MM.1S (cell line): ENCODE measurements at regions not wholly inside any gene's neighbourhood (a gene's known extent, or its start where the extent isn't known, plus 50 kb on each side); places are given as distances from the start of the nearest gene placed in this dataset.
A peak's percentile ranks its signal among the peaks of the same experiment; 100 is the strongest.

Source experiments
- DNase-seq: peaks from one replicate; pipeline ENCODE4 v3.0.0-alpha.2; 2015
- H2AFZ ChIP-seq: fragments of 300-600 bp; sonication (generic); 2 replicates; pipeline ENCODE4 v1.6.0; 2016; ENCODE audit warnings: antibody characterized with exemption, low read length
- H3F3A ChIP-seq: fragments of 300-600 bp; sonication (generic); 2 replicates; pipeline ENCODE4 v1.6.1; 2016; ENCODE audit warnings: mild to moderate bottlenecking, antibody characterized with exemption, low read length, moderate library complexity, mixed read lengths; ENCODE audit not compliant: insufficient read depth
- H3K27ac ChIP-seq: fragments of 300-600 bp; sonication (generic); 2 replicates; pipeline ENCODE4 v1.5.1; 2016; ENCODE audit warnings: mild to moderate bottlenecking, low read length
- H3K27me3 ChIP-seq: fragments of 300-600 bp; sonication (generic); replicated peaks from 2 replicates; pipeline ENCODE4 v1.6.0; 2016; ENCODE audit warnings: low read length; ENCODE audit not compliant: insufficient read depth
- H3K36me3 ChIP-seq: fragments of 300-600 bp; sonication (generic); replicated peaks from 2 replicates; pipeline ENCODE4 v1.6.1; 2016; ENCODE audit warnings: mild to moderate bottlenecking, low read length, mixed read lengths; ENCODE audit not compliant: insufficient read depth
- H3K4me1 ChIP-seq: fragments of 300-600 bp; sonication (generic); 2 replicates; pipeline ENCODE4 v1.6.1; 2016; ENCODE audit warnings: low read length, mixed read lengths
- H3K4me2 ChIP-seq: fragments of 300-600 bp; sonication (generic); 2 replicates; pipeline ENCODE4 v1.6.0; 2016; ENCODE audit warnings: low read depth, low read length
- H3K4me3 ChIP-seq: fragments of 300-600 bp; sonication (generic); 2 replicates; pipeline ENCODE4 v1.5.1; 2016; ENCODE audit warnings: low read length, mixed read lengths
- H3K79me2 ChIP-seq: fragments of 300-600 bp; sonication (generic); 2 replicates; pipeline ENCODE4 v1.6.1; 2016; ENCODE audit warnings: mixed run types, low read length, mixed read lengths
- H3K9ac ChIP-seq: fragments of 300-600 bp; sonication (generic); 2 replicates; pipeline ENCODE4 v1.6.1; 2016; ENCODE audit warnings: low read length, mixed read lengths
- H3K9me2 ChIP-seq: fragments of 300-600 bp; sonication (generic); replicated peaks from 2 replicates; pipeline ENCODE4 v1.6.1; 2016; ENCODE audit warnings: mild to moderate bottlenecking, low read length, mixed read lengths; ENCODE audit not compliant: insufficient read depth
- H3K9me3 ChIP-seq: fragments of 300-600 bp; sonication (generic); replicated peaks from 2 replicates; pipeline ENCODE4 v1.6.1; 2016; ENCODE audit warnings: mild to moderate bottlenecking, low read length, mixed read lengths; ENCODE audit not compliant: insufficient read depth
- H4K20me1 ChIP-seq: fragments of 300-600 bp; sonication (generic); 2 replicates; pipeline ENCODE4 v1.6.1; 2016; ENCODE audit warnings: mild to moderate bottlenecking, low read length, moderate library complexity, mixed read lengths; ENCODE audit not compliant: insufficient read depth
- EZH2 ChIP-seq: fragments of 300-600 bp; sonication (generic); optimal IDR thresholded peaks from 2 replicates; pipeline ENCODE3; 2017; ENCODE audit warnings: low read depth, mild to moderate bottlenecking, antibody characterized with exemption, low read length, mixed read lengths
- EZH2phosphoT487 ChIP-seq: fragments of 300-600 bp; sonication (generic); IDR thresholded peaks from 2 replicates; pipeline ENCODE4 v1.6.1; 2018; ENCODE audit warnings: antibody characterized with exemption, low read length
- TF ChIP-seq, protein P1 (sequence below): fragments of 300-600 bp; sonication (generic); IDR thresholded peaks from 2 replicates; pipeline ENCODE4 v1.5.1; 2016; ENCODE audit warnings: antibody characterized with exemption, low read length, mixed read lengths

- Histone ChIP-seq H3K27me3 (no peaks in the 10 kb centered on the region), H4K20me1 (no peaks in the 10 kb centered on the region), H3K9me3 (no peaks in the 10 kb centered on the region), H3F3A (no peaks in the 10 kb centered on the region), H3K4me1 (no peaks in the 10 kb centered on the region), H3K27ac (no peak overlapping the region), H3K36me3 (no peaks in the 10 kb centered on the region), H3K9ac (peak overlapping the region; percentile 12; the same call in 1 of the 2 replicates), H2AFZ (peak overlapping the region; percentile 49), H3K4me2 (peak overlapping the region; percentile 40), H3K79me2 (no peaks in the 10 kb centered on the region), H3K4me3 (peak overlapping the region; percentile 53), H3K9me2 (no peaks in the 10 kb centered on the region)
- peak; percentile 61 for DNase-seq
- no peak for TF ChIP-seq EZH2
- TF ChIP-seq, protein P1, sequence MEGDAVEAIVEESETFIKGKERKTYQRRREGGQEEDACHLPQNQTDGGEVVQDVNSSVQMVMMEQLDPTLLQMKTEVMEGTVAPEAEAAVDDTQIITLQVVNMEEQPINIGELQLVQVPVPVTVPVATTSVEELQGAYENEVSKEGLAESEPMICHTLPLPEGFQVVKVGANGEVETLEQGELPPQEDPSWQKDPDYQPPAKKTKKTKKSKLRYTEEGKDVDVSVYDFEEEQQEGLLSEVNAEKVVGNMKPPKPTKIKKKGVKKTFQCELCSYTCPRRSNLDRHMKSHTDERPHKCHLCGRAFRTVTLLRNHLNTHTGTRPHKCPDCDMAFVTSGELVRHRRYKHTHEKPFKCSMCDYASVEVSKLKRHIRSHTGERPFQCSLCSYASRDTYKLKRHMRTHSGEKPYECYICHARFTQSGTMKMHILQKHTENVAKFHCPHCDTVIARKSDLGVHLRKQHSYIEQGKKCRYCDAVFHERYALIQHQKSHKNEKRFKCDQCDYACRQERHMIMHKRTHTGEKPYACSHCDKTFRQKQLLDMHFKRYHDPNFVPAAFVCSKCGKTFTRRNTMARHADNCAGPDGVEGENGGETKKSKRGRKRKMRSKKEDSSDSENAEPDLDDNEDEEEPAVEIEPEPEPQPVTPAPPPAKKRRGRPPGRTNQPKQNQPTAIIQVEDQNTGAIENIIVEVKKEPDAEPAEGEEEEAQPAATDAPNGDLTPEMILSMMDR, result no peak
- TF ChIP-seq EZH2phosphoT487, result no peak
Observed at GRCh38 chr21:17139696-17140095, 373.1 kb upstream of the CXADR start.

DNA sequence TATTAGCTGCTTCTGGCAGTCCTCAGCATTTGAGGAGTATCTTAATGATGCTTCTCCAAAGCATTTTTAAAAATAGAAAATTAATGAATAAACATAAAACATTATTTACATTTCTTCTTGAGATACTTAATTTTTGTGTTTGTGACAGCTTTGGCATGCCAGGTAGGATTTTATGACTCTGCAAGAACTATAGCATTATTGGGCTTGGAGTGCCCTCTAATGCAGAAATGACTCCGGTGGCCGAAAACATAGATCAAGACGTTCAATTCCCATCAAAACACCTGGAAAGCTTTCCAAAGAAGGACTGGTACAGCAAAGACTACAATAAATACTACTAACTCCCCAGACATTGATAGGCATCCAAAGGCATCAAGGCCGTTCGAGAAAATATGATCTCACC lies 366.4 kb upstream of the CXADR start:
- H3K9ac ChIP-seq, result no peak overlapping the region
- no peak overlapping the region for H2AFZ ChIP-seq
- H4K20me1 ChIP-seq, result no peaks in the 10 kb centered on the region
- no peaks in the 10 kb centered on the region for H3K79me2 ChIP-seq
- no peak for TF ChIP-seq EZH2phosphoT487
- TF ChIP-seq, protein P1, result no peak
- TF ChIP-seq EZH2, result no peak
- H3K27ac ChIP-seq, result no peak overlapping the region
- H3K27me3 ChIP-seq, result no peaks in the 10 kb centered on the region
- no peaks in the 10 kb centered on the region for H3K9me3 ChIP-seq
- H3K4me2 ChIP-seq, result no peak overlapping the region
- H3K9me2 ChIP-seq, result no peaks in the 10 kb centered on the region
- no peaks in the 10 kb centered on the region for H3K36me3 ChIP-seq
- no peaks in the 10 kb centered on the region for H3F3A ChIP-seq
- DNase-seq, result no peak
- H3K4me1 ChIP-seq, result no peaks in the 10 kb centered on the region
- no peak overlapping the region for H3K4me3 ChIP-seq

- TF ChIP-seq EZH2phosphoT487, result no peak
- TF ChIP-seq, protein P1, result no peak
- no peak for TF ChIP-seq EZH2
- peak; percentile 17 for DNase-seq
- Histone ChIP-seq H3K9ac (no peak overlapping the region), H3K4me1 (no peaks in the 10 kb centered on the region), H3K9me2 (no peaks in the 10 kb centered on the region), H2AFZ (no peak overlapping the region), H3K4me3 (no peak overlapping the region), H3K4me2 (no peak overlapping the region), H3K27me3 (no peaks in the 10 kb centered on the region), H3K27ac (no peak overlapping the region), H3F3A (no peaks in the 10 kb centered on the region), H3K9me3 (no peaks in the 10 kb centered on the region), H3K79me2 (no peaks in the 10 kb centered on the region), H3K36me3 (no peaks in the 10 kb centered on the region), H4K20me1 (no peaks in the 10 kb centered on the region)
Observed at GRCh38 chr21:17159697-17160096, 353.1 kb upstream of the CXADR start.
